Vagina (tissue), 2 donors: ENCODE measurements at regions not wholly inside any gene's neighbourhood (a gene's known extent, or its start where the extent isn't known, plus 50 kb on each side); places are given as distances from the start of the nearest gene placed in this dataset. TPM values are rescaled to one million over a fixed set of nuclear protein-coding genes. Genes with fewer than 3 reads are reported as not detected.

Experiments used
- DNase-seq, 2 donors: peaks; one replicate each; pipeline ENCODE4 v3.0.0-alpha.2; 2017; ENCODE audit errors: extremely low spot score in 2 of 2
- H3K27ac ChIP-seq: fragments of 200-600 bp; sonication (generic); one replicate; pipeline ENCODE4 v1.5.1; 2019
- H3K27me3 ChIP-seq: fragments of 200-600 bp; sonication (generic); one replicate; pipeline ENCODE4 v1.5.1; 2019
- H3K36me3 ChIP-seq, 2 donors: fragments of 200-600 bp; sonication (generic); one replicate each; pipeline ENCODE4 v1.5.1; 2017 to 2019
- H3K4me1 ChIP-seq: fragments of 200-600 bp; sonication (generic); one replicate; pipeline ENCODE4 v1.5.1; 2019
- H3K4me3 ChIP-seq, 2 donors: fragments of 200-600 bp; sonication (generic); 1 replicate in 1 of 2; 2 replicates in 1 of 2; pipeline ENCODE4 v1.5.1; 2016 to 2019
- H3K9me3 ChIP-seq: fragments of 200-600 bp; sonication (generic); one replicate; pipeline ENCODE4 v1.5.1; 2019
- CTCF ChIP-seq, 3 experiments: fragments of 450-650 bp in 2 of 3; fragments of 200-600 bp in 1 of 3; sonication (generic) in 1 of 3; IDR thresholded peaks; one replicate each; pipeline ENCODE4 v1.5.1; 2017 to 2019; ENCODE audit warnings: antibody characterized with exemption in 3 of 3, mild to moderate bottlenecking in 2 of 3, moderate library complexity in 2 of 3
- POLR2A ChIP-seq, 2 donors: fragments of 450-650 bp; IDR thresholded peaks; one replicate each; pipeline ENCODE4 v1.6.1; 2017; ENCODE audit warnings: antibody characterized with exemption in 2 of 2, mild to moderate bottlenecking in 2 of 2, moderate library complexity in 2 of 2
- POLR2AphosphoS5 ChIP-seq, 2 donors: sonication (generic); formaldehyde crosslinking; IDR thresholded peaks; one replicate each; pipeline ENCODE4 v1.9.0; 2017; ENCODE audit warnings: antibody characterized with exemption in 2 of 2, mild to moderate bottlenecking in 2 of 2, low read depth in 1 of 2; ENCODE audit not compliant: insufficient read depth in 1 of 2
- intact Hi-C: fragments of 100-400 bp; cut with DNase I; formaldehyde crosslinking; loops from one replicate; pipeline ENCODE4 v1.15.1; 2023
- small RNA-seq: library from RNA; depleted of rRNA; stranded (forward); fragments of <200 nt; gene quantifications from one replicate; pipeline ENCODE3, GENCODE V24; 2016

GRCh38 chr10:107232013-107232412 is 67.5 kb upstream of the SORCS1 start:
- H3K27ac ChIP-seq = no peak overlapping the region
- no peaks in the 10 kb centered on the region for H3K36me3 ChIP-seq
- H3K9me3 ChIP-seq = no peaks in the 10 kb centered on the region
- intact Hi-C loops = no loop called here
- no peak overlapping the region for H3K4me3 ChIP-seq
- no peaks in the 10 kb centered on the region for H3K4me1 ChIP-seq
- H3K27me3 ChIP-seq = no peaks in the 10 kb centered on the region
- DNase-seq = no peak
- TF ChIP-seq CTCF (IDR thresholded peaks at IDR 0.05) (no peak), POLR2A (IDR thresholded peaks at IDR 0.05) (no peak), POLR2AphosphoS5 (IDR thresholded peaks at IDR 0.05; ENCODE audit: insufficient read depth in 1 of 2, low read depth in 1 of 2) (no peak)

- H3K9me3 ChIP-seq = no peaks in the 10 kb centered on the region
- no peaks in the 10 kb centered on the region for H3K4me1 ChIP-seq
- H3K36me3 ChIP-seq = no peaks in the 10 kb centered on the region
- H3K27me3 ChIP-seq = no peaks in the 10 kb centered on the region
- no peak overlapping the region for H3K4me3 ChIP-seq
- TF ChIP-seq CTCF (IDR thresholded peaks at IDR 0.05) (no peak), POLR2A (IDR thresholded peaks at IDR 0.05) (no peak), POLR2AphosphoS5 (IDR thresholded peaks at IDR 0.05; ENCODE audit: insufficient read depth in 1 of 2, low read depth in 1 of 2) (no peak)
- no peak for DNase-seq
- H3K27ac ChIP-seq = no peak overlapping the region
- intact Hi-C loops = no loop called here
These were observed 66.4 kb upstream of the SORCS1 start for GRCh38 chr10:107230887-107231286.

GRCh38 chr10:107215681-107216080 is 51.2 kb upstream of the SORCS1 start:
- TF ChIP-seq POLR2AphosphoS5 (IDR thresholded peaks at IDR 0.05; ENCODE audit: insufficient read depth in 1 of 2, low read depth in 1 of 2) (no peak), CTCF (IDR thresholded peaks at IDR 0.05) (no peak), POLR2A (IDR thresholded peaks at IDR 0.05) (no peak)
- intact Hi-C loops = no loop called here
- Histone ChIP-seq H3K9me3 (no peaks in the 10 kb centered on the region), H3K36me3 (no peaks in the 10 kb centered on the region), H3K27ac (no peak overlapping the region), H3K27me3 (no peaks in the 10 kb centered on the region), H3K4me1 (no peaks in the 10 kb centered on the region), H3K4me3 (no peak overlapping the region)
- no peak for DNase-seq

Small RNA genes lying in the stretch of these regions (small RNA-seq; reads per million reads assigned to genes)
- gene AL390123.1 = not detected
- gene RNA5SP326 = not detected
- gene RNU5B-6P = not detected
- gene RNU6-839P = not detected
